ENCODE measurements at regions not wholly inside any gene's neighbourhood (a gene's known extent, or its start where the extent isn't known, plus 50 kb on each side); places are given as distances from the start of the nearest gene placed in this dataset.

- TF ChIP-seq POLR2A (IDR thresholded peaks at IDR 0.05): no peak
- TF ChIP-seq, protein P1, sequence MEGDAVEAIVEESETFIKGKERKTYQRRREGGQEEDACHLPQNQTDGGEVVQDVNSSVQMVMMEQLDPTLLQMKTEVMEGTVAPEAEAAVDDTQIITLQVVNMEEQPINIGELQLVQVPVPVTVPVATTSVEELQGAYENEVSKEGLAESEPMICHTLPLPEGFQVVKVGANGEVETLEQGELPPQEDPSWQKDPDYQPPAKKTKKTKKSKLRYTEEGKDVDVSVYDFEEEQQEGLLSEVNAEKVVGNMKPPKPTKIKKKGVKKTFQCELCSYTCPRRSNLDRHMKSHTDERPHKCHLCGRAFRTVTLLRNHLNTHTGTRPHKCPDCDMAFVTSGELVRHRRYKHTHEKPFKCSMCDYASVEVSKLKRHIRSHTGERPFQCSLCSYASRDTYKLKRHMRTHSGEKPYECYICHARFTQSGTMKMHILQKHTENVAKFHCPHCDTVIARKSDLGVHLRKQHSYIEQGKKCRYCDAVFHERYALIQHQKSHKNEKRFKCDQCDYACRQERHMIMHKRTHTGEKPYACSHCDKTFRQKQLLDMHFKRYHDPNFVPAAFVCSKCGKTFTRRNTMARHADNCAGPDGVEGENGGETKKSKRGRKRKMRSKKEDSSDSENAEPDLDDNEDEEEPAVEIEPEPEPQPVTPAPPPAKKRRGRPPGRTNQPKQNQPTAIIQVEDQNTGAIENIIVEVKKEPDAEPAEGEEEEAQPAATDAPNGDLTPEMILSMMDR (IDR thresholded peaks at IDR 0.05): no peak
Observed at GRCh38 chr3:89971329-89971728, 863.9 kb downstream of the EPHA3 start.
